Forelimb muscle (tissue), 1 donor: ENCODE measurements at regions not wholly inside any gene's neighbourhood (a gene's known extent, or its start where the extent isn't known, plus 50 kb on each side); places are given as distances from the start of the nearest gene placed in this dataset.
"Not testable (repeated sequence)": the region's sequence is repeated elsewhere in the genome, so short reads cannot be mapped to it uniquely, and the experiment has no call there.

ENCODE experiments used
- DNase-seq: peaks from one replicate; pipeline ENCODE4 v3.0.0-alpha.2; 2013; ENCODE audit warnings: low read depth

- no peak for DNase-seq
Observed at GRCh38 chr16:5314377-5314776, 216.8 kb upstream of the EEF2KMT start.

- no peak for DNase-seq
Observed at GRCh38 chr16:5309946-5310611, 212.5 kb upstream of the EEF2KMT start.

- DNase-seq = no peak
Observed at GRCh38 chr16:5305023-5305422, 207.4 kb upstream of the EEF2KMT start.

- no peak for DNase-seq
Observed at GRCh38 chr16:5302372-5303114, 204.9 kb upstream of the EEF2KMT start.

- no peak for DNase-seq
Observed at GRCh38 chr16:5298202-5298601, 200.6 kb upstream of the EEF2KMT start.

GRCh38 chr16:5296176-5296575 lies 198.6 kb upstream of the EEF2KMT start:
- no peak for DNase-seq

- DNase-seq = not testable (repeated sequence)
Observed at GRCh38 chr16:5295304-5295703, 197.7 kb upstream of the EEF2KMT start.

- DNase-seq = not testable (repeated sequence)
Observed at GRCh38 chr16:5282152-5282551, 184.6 kb upstream of the EEF2KMT start.

- no peak for DNase-seq
Observed at GRCh38 chr16:5257462-5257861, 159.9 kb upstream of the EEF2KMT start.

- no peak for DNase-seq
Observed at GRCh38 chr16:5252791-5253190, 155.2 kb upstream of the EEF2KMT start.

GRCh38 chr16:5247403-5247802 lies 149.8 kb upstream of the EEF2KMT start:
- not testable (repeated sequence) for DNase-seq

- DNase-seq = not testable (repeated sequence)
Observed at GRCh38 chr16:5240278-5240626, 142.7 kb upstream of the EEF2KMT start.

GRCh38 chr16:5239472-5240277 lies 142.1 kb upstream of the EEF2KMT start:
- not testable (repeated sequence) for DNase-seq

- DNase-seq = no peak
Observed at GRCh38 chr16:5235119-5235518, 137.5 kb upstream of the EEF2KMT start.

GRCh38 chr16:5234295-5235050 lies 136.9 kb upstream of the EEF2KMT start:
- no peak for DNase-seq

GRCh38 chr16:5231246-5231759 lies 133.7 kb upstream of the EEF2KMT start:
- DNase-seq = no peak

- no peak for DNase-seq
Observed at GRCh38 chr16:5228369-5228768, 130.8 kb upstream of the EEF2KMT start.

GRCh38 chr16:5225931-5226655 lies 128.5 kb upstream of the EEF2KMT start:
- DNase-seq = no peak

GRCh38 chr16:5222761-5223160 lies 125.2 kb upstream of the EEF2KMT start:
- DNase-seq = no peak

GRCh38 chr16:5221831-5222230 lies 124.2 kb upstream of the EEF2KMT start:
- DNase-seq = not testable (repeated sequence)

GRCh38 chr16:5220705-5221104 lies 123.1 kb upstream of the EEF2KMT start:
- DNase-seq = no peak
